Epithelial cell of proximal tubule (primary cell): ENCODE measurements at regions not wholly inside any gene's neighbourhood (a gene's known extent, or its start where the extent isn't known, plus 50 kb on each side); places are given as distances from the start of the nearest gene placed in this dataset.
A peak's percentile ranks its signal among the peaks of the same experiment; 100 is the strongest.
"Not testable (repeated sequence)": the region's sequence is repeated elsewhere in the genome, so short reads cannot be mapped to it uniquely, and the experiment has no call there.

Source experiments
- DNase-seq: peaks from one replicate; pipeline ENCODE4 v3.0.0-alpha.2; 2011; ENCODE audit warnings: low read depth
- H3K4me3 ChIP-seq: 2 replicates; pipeline ENCODE4 v1.5.1; 2011; ENCODE audit warnings: low read depth, mild to moderate bottlenecking, low read length
- TF ChIP-seq, protein P1 (sequence below): conservative IDR thresholded peaks from 2 replicates; pipeline ENCODE4 v1.5.1; 2012; ENCODE audit warnings: low read depth, mild to moderate bottlenecking, low read length

DNA sequence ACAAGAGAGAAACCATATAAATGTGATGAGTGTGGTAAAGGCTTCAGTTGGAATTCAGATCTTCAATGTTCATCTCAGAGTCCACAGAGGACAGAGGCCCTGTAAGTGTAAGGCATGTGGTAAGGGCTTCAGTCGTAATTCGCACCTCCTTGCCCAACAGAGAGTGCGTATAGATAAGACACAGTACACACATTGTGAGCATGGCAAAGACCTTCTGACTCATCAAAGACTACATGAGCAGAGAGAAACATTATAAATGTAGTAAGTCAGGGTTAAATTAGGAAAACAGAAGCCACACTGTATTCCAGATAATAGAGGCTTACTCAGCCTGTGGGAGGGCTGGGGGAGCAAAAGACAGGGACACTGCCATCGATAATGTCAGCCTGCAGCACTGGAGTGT lies 98.1 kb upstream of the GPR39 start:
- not testable (repeated sequence) for H3K4me3 ChIP-seq, DNase-seq

DNA sequence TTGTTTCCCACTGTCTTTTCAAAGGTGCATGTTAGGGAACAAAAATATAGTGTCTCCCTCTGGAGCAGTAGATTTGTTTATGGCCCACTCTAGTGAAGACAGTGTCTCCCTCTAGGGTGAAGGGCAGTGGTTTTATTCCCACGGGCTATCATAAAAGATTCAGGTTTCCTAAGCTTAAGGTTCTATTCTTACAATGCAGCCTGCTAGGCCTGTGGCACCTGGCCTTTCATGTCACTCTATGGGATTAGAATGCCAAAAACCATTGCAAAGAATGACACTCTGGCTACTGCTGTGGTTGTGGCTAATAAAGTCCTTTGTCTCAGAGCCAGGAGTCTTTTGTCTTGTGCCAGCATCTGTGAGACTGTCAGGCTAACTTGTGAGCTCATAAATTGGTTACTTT lies 92.6 kb upstream of the GPR39 start:
- not testable (repeated sequence) for H3K4me3 ChIP-seq, DNase-seq

DNA sequence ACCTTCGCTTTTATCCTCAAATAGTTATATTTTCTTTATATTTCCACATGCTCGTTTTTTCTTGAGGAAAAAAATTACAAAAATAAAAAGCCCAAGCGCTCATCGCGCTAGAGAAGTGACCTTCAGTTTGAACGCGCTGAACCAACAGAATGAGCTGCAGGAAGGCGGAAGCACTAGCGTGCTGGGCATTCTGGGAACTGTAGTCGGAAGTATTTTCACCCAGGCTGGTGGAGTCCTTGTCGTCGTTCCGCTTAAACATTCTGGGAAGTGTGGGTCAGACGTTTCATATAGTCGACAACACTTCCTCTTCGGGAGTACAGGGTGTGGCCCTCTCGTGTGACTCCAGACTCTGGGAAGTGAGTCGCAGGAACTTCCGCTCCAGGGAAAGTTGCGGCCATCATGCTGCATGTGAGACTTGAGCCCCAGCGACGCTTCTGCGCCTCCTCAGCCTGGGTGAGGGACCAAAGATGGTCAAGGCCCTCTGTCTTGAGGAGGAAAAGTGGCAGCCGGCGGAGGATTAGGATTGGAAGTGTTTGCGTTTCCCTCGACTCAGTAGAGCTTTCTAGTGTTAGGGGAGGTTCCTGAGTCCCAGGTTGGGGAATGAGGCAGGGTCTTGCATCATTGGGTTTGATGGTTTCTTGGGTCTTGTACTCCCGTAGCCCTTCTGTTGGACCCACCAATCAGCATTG lies 84.1 kb upstream of the GPR39 start:
- not testable (repeated sequence) for DNase-seq, H3K4me3 ChIP-seq

DNA sequence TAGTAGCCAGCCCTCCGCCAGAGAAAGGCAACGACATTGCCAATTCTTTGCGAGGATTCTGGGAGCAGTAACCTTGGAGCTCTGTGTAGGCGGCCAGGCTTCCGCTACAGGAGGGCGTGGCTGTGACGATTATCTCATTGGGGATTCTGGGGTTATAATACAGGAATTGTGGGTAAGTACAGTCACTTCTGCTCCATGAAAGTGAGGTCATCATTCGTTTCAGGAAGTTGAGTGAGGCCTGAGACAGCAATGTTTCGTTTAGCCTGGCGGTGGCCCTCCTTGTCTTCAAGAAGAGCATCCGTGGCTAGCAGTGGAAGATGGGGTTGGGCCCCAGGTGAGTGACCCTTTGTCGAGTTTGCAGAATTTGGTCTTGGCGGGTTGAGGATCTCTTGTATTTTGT lies 79.5 kb upstream of the GPR39 start:
- not testable (repeated sequence) for H3K4me3 ChIP-seq, DNase-seq

DNA sequence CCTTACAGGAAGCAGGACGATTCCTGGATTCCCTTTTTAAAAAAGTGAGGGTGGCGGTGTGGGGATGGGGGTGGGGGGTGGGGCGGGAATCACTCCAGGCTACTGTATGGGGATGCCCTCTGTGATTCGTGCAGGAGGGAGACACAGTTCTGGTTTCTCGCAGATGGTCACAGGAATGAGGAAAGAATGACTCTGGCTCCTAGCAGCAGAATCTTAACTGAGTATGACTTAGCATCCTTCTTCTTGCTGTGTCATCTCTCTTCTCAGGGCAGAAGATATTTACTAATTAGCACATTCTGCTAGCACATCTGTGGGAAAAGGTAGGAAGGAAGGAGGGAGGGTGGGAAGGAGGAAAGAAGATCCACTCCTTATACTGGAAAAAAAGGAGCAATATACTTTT lies 78.8 kb upstream of the GPR39 start:
- DNase-seq, H3K4me3 ChIP-seq: not testable (repeated sequence)

DNA sequence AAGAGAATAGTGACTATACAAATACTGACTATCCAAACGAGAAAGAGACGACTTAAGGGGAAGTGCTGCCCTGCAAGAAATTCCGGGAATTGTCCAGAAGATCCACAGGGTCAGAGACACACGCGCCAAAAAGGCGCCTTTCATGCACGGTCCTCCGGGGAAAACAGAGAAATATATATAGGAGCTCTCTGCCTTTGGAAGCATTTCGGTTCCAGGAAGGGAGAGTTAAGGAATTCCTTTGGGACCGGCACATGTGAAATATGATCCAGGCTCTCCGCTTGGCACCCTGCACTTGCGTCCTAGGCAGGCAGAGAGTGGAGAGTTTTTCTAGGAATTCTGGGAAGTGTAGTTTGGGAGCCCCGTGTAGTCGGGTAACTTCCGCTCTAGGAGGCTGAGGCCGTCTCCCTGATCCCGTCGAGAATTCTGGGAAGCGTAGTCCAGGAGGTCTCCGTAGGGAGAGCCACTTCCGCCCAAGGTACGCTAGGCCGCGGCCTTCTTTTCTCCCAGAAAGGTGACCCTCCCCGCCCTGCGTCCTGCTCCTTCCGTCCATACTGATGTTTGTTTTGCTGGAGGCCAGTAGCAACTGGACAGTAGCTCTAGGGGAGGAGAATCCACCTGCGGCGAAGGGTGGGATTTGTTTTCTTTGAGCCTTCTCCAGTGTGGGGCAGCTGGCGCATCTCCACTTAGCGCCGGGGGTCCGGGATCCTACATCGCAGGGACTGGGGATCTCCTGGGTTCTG lies 69.4 kb upstream of the GPR39 start:
- DNase-seq: peak; percentile 52
- H3K4me3 ChIP-seq: peak overlapping the region; percentile 73

DNA sequence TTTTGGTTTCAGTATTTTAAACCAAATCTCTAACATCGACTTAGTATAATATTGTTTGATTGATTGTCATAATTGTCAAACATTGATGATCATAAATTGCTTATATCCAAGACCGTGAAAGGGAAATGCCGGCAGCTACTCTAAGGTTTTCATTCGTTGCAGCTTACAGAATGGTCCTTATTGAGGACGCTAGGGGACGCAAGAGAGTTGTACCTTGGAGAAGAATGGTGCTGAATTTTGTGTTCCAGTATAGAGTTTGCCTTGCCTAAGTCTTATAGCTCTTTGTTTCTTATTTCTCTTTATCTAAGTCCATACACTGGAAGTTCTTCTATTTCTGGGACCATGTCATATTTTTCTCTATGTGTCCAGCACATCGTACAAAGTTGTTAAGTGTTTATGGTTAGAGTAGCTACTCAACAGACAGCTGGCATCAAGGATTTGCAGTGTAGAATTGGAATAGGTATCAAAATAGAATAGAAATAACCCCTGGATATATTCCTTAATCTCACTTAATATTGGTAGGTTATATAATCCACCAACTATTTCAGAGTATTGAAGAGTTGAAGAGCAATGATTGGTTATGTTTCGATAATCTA lies 67.4 kb upstream of the GPR39 start:
- not testable (repeated sequence) for H3K4me3 ChIP-seq, DNase-seq
- TF ChIP-seq, protein P1, sequence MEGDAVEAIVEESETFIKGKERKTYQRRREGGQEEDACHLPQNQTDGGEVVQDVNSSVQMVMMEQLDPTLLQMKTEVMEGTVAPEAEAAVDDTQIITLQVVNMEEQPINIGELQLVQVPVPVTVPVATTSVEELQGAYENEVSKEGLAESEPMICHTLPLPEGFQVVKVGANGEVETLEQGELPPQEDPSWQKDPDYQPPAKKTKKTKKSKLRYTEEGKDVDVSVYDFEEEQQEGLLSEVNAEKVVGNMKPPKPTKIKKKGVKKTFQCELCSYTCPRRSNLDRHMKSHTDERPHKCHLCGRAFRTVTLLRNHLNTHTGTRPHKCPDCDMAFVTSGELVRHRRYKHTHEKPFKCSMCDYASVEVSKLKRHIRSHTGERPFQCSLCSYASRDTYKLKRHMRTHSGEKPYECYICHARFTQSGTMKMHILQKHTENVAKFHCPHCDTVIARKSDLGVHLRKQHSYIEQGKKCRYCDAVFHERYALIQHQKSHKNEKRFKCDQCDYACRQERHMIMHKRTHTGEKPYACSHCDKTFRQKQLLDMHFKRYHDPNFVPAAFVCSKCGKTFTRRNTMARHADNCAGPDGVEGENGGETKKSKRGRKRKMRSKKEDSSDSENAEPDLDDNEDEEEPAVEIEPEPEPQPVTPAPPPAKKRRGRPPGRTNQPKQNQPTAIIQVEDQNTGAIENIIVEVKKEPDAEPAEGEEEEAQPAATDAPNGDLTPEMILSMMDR: peak; percentile 72

DNA sequence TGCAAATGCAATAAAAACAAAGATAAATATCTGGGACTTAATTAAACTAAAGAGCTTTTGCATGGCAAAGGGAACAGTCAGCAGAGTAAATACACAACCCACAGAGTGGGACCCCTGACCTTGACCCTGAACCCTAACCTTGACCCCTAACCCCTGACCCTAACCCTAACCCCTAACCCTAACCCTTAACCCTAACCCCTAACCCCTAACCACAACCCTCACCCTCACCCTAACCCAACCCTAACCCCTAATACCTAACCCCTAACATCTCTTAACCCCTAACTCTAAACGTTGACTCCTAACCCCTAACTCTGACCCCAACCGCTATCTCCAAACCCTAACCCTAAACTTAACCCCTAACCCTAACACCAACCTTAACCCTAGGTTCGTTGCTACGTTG lies 64.9 kb upstream of the GPR39 start:
- DNase-seq, H3K4me3 ChIP-seq: not testable (repeated sequence)

DNA sequence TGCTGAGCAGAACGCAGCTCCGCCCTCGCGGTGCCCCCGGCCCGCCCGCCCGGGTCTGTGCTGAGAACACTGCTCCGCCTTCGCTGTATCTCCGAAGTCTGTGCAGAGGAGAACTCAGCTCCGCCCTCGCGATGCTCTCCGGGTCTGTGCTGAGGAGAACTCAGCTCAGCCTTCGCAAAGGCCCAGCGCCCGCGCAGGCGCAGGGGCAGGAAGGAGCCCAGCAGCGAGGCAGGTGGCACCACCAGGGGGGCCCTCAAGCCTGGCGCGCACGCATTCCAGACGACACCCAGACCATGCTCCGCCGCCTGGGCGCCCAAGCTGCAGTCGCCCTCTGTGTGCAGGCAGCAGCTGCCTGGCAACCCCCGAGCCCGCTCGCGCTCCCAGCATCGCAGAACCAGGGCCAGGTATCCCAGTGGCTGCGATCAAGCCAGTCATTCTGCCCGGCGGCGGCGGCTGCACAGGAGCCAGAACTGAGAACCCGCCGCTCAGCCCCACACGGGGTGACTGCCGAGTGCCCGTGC lies 64.1 kb upstream of the GPR39 start:
- peak overlapping the region; percentile 57 for H3K4me3 ChIP-seq
- not testable (repeated sequence) for DNase-seq
- TF ChIP-seq, protein P1: peak; percentile 3

DNA sequence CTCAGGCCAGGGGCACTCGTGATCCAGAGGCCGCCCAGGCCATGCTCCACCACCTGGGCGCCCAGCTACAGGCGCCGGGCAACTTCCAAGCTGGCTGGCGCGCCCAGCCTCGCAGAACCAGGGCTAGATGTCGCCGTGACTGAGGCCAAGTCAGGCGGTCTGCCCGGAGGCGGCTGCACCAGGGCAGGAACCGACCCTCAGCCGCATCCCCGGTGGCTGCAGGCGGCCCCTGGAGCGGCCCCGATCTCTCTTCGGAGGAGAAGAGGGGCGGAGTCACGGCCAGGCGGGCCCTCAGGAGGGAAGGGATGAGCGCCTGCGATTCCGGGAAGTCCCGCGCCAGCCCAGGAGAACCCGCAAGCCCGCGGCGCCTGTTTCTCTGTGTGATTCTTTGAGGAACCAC lies 63.2 kb upstream of the GPR39 start:
- DNase-seq: not testable (repeated sequence)
- H3K4me3 ChIP-seq: peak overlapping the region; percentile 57

DNA sequence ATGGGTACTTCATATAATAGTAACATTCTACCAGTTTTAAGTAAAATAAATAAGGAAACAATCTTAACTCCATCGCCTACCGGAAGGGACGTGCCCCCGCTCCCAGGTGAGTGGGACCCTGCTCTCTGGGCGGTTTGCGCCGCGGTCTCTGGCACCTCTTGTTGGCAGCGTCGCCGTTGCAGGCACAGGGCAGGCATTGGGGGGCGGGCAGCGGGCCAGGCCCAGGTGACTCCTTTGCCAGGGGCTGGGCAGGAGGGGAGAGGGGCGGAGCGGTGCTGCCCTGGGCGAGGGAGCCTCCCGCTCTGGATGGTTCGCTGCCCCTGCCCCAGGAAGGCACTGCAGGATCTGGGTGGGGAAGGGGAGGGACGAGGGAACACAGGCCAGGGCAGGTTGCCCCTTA lies 55.6 kb upstream of the GPR39 start:
- DNase-seq, H3K4me3 ChIP-seq: not testable (repeated sequence)

DNA sequence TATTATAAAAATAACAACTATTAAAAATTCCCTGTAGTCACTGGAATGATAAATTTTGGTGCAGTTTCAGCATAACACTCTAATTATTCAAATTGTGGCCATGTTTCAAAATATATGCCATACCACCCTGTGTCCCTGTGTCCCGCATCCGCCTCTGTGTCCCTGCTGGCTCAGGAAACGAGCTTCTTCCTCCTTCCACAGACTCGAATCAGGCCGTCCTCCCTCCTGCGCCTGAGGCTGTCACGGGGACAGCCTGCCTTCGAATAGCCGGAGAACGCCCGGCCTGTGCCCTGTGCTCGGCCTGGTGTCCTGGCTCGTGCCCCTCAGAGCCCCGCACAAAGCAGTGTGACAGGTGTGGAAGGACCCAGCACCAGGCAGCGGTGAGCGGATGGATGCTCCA lies 55.1 kb upstream of the GPR39 start:
- not testable (repeated sequence) for DNase-seq, H3K4me3 ChIP-seq

DNA sequence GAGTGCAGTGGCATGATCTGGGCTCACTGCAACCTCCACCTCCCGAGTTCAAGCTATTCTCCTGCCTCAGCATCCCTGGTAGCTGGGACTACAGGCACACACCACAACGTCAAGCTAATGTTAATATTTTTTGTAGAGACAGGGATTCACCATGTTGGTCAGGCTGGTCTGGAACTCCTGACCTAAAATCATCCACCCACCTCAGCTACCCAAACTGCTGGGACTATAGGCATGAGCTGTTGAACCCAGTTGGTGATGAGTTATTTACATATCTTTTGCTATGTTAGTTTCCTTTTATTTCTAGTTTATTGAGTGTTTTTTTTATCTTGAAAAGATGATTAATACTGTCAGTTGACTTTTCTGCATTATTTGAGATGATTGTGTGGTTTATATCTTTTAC lies 53.3 kb upstream of the GPR39 start:
- not testable (repeated sequence) for DNase-seq, H3K4me3 ChIP-seq

DNA sequence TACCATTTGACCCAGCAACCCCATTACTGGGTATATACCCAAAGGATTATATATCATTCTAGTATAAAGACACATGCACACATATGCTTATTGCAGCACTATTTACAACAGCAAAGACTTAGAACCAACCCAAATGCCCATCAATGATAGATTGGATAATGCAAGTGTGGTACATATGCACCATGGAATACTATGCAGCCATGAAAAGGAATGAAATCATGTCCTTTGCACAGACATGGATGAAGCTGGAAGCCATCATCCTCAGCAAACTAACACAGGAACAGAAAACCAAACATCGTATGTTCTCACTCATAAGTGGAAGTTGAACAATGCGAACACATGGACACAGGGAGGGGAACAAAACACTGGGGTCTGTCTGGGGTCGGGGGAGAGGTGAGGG lies 50.6 kb upstream of the GPR39 start:
- not testable (repeated sequence) for DNase-seq, H3K4me3 ChIP-seq
